BLaER1 (cell line): ENCODE measurements at regions not wholly inside any gene's neighbourhood (a gene's known extent, or its start where the extent isn't known, plus 50 kb on each side); places are given as distances from the start of the nearest gene placed in this dataset.

Experiments used
- H3K27ac ChIP-seq: shearing (Covaris generic); formaldehyde crosslinking; 2 replicates; pipeline ENCODE4 v1.8.1; 2022
- H3K27me3 ChIP-seq: shearing (Covaris generic); formaldehyde crosslinking; 2 replicates; pipeline ENCODE4 v1.8.1; 2022
- H3K36me3 ChIP-seq: shearing (Covaris generic); formaldehyde crosslinking; 2 replicates; pipeline ENCODE4 v1.8.1; 2022
- H3K4me1 ChIP-seq: shearing (Covaris generic); formaldehyde crosslinking; 2 replicates; pipeline ENCODE4 v1.8.1; 2022
- H3K4me2 ChIP-seq: shearing (Covaris generic); formaldehyde crosslinking; 2 replicates; pipeline ENCODE4 v1.8.1; 2022
- H3K4me3 ChIP-seq: shearing (Covaris generic); formaldehyde crosslinking; 2 replicates; pipeline ENCODE4 v1.8.1; 2022
- H3K9ac ChIP-seq: shearing (Covaris generic); formaldehyde crosslinking; 2 replicates; pipeline ENCODE4 v1.8.1; 2022
- H3K9me3 ChIP-seq: shearing (Covaris generic); formaldehyde crosslinking; 2 replicates; pipeline ENCODE4 v1.8.1; 2022
- H4K20me1 ChIP-seq: shearing (Covaris generic); formaldehyde crosslinking; 2 replicates; pipeline ENCODE4 v1.8.1; 2022
- Cebpa-rat ChIP-seq: shearing (Covaris generic); IDR thresholded peaks from 2 replicates; pipeline ENCODE4 v1.8.1; 2022

DNA sequence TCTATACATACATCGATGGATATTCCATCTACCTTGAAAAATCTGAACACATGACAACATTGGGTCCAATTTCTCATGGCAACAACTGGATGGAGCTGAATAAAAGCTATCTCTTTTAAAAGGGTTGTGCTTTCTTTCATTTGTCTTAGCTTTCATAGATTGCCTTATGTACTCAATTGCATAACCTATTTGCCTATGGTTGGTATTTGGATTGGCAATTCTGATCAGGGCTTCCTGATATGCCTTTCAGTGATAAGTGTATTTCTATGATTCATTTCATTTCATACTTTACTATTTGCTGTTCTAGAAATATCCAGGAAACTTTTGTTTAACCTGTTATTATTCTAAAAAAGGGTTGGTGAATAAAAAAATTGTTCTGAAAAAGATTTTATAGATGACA is 509.9 kb downstream of the GRXCR1 start:
- H3K9me3 ChIP-seq = peaks cover 15% of the 10 kb centered on the region
- H4K20me1 ChIP-seq = no peaks in the 10 kb centered on the region
- H3K4me2 ChIP-seq = no peak overlapping the region
- H3K27ac ChIP-seq = no peak overlapping the region
- H3K9ac ChIP-seq = no peak overlapping the region
- H3K27me3 ChIP-seq = no peaks in the 10 kb centered on the region
- TF ChIP-seq Cebpa-rat = no peak
- H3K4me3 ChIP-seq = no peak overlapping the region
- no peaks in the 10 kb centered on the region for H3K4me1 ChIP-seq
- H3K36me3 ChIP-seq = no peaks in the 10 kb centered on the region

DNA sequence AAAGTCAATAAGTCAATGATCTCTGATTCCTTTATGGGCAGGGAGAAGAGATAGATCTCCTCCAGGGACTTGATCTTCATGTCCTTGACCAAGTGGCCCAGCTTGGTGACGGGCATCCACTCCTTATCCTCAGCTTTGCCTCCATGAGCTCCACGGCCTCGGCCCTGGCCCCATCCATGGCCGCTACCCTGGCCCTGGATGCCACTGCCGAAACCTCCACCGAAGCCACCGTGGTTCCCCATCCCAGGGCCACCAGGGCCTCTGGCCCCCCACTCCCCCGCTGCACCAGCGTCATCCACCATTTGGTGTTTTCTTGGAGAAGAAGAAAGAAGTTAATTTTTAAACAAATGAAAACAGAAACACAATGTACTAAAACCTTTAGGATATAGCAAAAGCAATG is 518.1 kb downstream of the GRXCR1 start:
- no peak overlapping the region for H3K4me3 ChIP-seq
- no peak for TF ChIP-seq Cebpa-rat
- no peak overlapping the region for H3K27ac ChIP-seq
- H3K4me1 ChIP-seq = no peaks in the 10 kb centered on the region
- no peaks in the 10 kb centered on the region for H3K27me3 ChIP-seq
- H3K9me3 ChIP-seq = peaks cover 15% of the 10 kb centered on the region
- H3K4me2 ChIP-seq = no peak overlapping the region
- no peaks in the 10 kb centered on the region for H4K20me1 ChIP-seq
- H3K9ac ChIP-seq = no peak overlapping the region
- H3K36me3 ChIP-seq = no peaks in the 10 kb centered on the region

DNA sequence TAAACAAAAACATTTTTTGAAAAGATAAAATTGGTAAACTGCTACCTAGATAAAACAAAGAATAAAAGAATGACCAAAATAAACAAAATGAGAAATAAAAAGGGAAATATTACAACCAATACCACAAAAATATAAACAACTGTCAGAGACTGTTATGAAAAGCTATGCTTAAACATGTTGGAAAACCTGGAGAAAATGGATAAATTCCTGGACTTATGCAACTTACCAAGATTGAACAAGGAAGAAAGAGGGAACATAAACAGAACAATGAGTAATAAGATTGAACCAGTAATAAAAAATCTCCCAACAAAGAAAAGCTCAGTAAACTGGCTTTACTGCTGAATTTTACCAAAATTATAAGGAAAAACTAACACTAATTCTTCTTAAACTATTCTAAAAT is 518.7 kb downstream of the GRXCR1 start:
- peaks cover 12% of the 10 kb centered on the region for H3K9me3 ChIP-seq
- no peaks in the 10 kb centered on the region for H4K20me1 ChIP-seq
- H3K27me3 ChIP-seq = no peaks in the 10 kb centered on the region
- no peak overlapping the region for H3K9ac ChIP-seq
- no peak for TF ChIP-seq Cebpa-rat
- no peak overlapping the region for H3K4me2 ChIP-seq
- no peak overlapping the region for H3K27ac ChIP-seq
- no peaks in the 10 kb centered on the region for H3K4me1 ChIP-seq
- H3K4me3 ChIP-seq = no peak overlapping the region
- no peaks in the 10 kb centered on the region for H3K36me3 ChIP-seq

DNA sequence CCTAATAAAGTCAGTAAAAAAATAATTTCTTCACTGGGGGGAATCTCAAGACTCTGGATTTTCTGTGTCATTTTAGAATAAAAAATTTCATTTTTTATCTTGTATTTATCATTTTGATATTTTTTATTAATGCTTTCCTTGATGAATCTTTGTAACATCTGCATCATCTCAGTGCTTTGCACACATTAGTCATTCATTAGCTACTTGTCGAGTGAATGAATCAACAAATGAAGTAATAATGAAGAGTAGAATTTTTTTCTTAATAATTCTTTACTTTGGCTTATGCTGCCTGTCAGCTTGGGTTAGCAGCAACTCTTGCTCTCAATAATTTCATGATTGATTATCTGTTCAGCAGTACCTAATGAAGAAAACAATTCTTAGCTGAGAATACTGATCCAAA is 530.8 kb downstream of the GRXCR1 start:
- no peak overlapping the region for H3K9ac ChIP-seq
- no peak overlapping the region for H3K27ac ChIP-seq
- no peaks in the 10 kb centered on the region for H3K36me3 ChIP-seq
- no peaks in the 10 kb centered on the region for H3K27me3 ChIP-seq
- no peaks in the 10 kb centered on the region; the same call in 1 of the 2 replicates for H3K9me3 ChIP-seq
- no peaks in the 10 kb centered on the region for H3K4me1 ChIP-seq
- no peaks in the 10 kb centered on the region for H4K20me1 ChIP-seq
- H3K4me2 ChIP-seq = no peak overlapping the region
- H3K4me3 ChIP-seq = no peak overlapping the region
- no peak for TF ChIP-seq Cebpa-rat

DNA sequence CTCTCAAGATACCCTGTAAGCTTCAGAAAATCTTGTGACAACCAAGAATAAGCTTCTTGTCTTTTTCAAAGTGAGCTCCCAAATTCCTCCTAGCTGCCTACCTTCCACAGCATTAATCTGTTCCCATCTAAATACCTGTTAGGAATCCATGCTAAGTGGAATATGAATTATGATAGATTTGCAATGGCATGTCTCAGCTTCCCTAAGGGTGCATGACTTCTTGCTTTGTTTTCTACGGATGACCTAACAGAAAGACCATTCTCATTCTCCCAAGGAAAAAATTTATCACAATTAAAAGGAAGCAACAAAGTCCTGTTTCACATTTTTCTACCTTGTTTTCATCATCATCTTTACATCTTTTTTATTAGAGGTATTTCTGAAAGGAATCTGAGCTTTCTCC is 532.7 kb downstream of the GRXCR1 start:
- Histone ChIP-seq H3K36me3 (no peaks in the 10 kb centered on the region), H3K4me2 (no peak overlapping the region), H3K27ac (no peak overlapping the region), H3K27me3 (no peaks in the 10 kb centered on the region), H3K4me3 (no peak overlapping the region), H4K20me1 (no peaks in the 10 kb centered on the region), H3K9me3 (no peaks in the 10 kb centered on the region), H3K4me1 (no peaks in the 10 kb centered on the region), H3K9ac (no peak overlapping the region)
- TF ChIP-seq Cebpa-rat = no peak

DNA sequence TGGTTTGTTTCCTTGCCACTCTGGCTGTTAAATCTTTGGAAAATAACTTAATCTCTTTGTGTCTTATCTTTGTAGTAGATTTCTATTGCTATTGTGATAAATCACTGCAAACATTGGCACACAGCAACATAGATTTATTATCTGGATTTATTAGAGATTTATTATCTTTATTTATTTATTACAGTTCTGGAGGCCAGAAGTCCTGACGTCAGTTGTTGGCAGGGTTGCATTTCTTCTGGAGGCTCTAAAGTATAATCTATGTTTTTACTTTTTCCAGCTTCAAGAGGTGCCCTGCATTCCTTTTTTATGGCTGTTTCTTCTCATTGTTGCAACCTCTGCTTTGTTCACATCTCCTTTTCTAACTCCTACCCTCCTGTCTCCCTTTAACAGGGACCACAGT is 542.8 kb downstream of the GRXCR1 start:
- Histone ChIP-seq H4K20me1 (no peaks in the 10 kb centered on the region), H3K27ac (no peak overlapping the region), H3K4me3 (no peak overlapping the region), H3K36me3 (no peaks in the 10 kb centered on the region), H3K4me1 (no peaks in the 10 kb centered on the region), H3K27me3 (no peaks in the 10 kb centered on the region), H3K4me2 (no peak overlapping the region), H3K9ac (no peak overlapping the region), H3K9me3 (peaks cover 9% of the 10 kb centered on the region; the same call in 1 of the 2 replicates)
- TF ChIP-seq Cebpa-rat = no peak

DNA sequence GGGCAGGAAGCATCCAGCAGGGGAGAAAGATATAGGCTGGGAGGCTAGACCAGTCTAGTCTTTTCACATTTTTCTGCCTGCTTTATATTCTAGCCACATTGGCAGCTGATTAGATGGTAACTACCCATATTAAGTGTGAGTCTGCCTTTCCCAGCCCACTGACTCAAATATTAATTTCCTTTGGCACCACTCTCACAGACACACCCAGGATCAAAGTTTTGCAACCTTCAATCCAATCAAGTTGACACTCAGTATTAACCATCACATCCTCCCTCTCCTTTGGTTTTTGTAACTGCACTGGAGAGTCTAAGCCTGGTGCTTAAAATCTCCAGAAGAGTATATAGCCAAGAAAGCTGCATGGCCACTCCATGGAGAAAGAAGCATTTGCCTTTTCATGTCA is 560.4 kb downstream of the GRXCR1 start:
- Histone ChIP-seq H3K4me3 (no peak overlapping the region), H3K27ac (no peak overlapping the region), H4K20me1 (no peaks in the 10 kb centered on the region), H3K4me1 (no peaks in the 10 kb centered on the region), H3K36me3 (no peaks in the 10 kb centered on the region), H3K9me3 (no peaks in the 10 kb centered on the region), H3K4me2 (no peak overlapping the region), H3K27me3 (no peaks in the 10 kb centered on the region), H3K9ac (no peak overlapping the region)
- no peak for TF ChIP-seq Cebpa-rat

DNA sequence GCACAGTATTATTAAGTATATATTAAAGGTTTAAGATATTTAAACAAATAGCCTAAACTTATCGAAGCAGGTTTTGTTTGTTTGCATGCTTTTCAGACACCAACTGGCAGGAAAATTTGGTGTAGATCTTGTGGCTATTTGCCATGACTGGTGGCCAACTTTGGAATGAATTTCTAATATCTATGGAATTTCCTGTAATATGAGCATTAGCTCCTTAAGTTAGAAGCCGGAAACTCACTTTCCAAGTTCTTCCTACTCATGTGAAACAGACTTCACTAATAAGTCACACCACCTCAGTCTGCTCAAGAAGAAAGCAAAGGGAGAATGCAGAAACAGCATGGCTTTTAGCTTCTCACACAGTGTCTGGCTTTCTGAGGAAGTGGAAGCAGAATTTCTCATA is 563.9 kb downstream of the GRXCR1 start:
- no peaks in the 10 kb centered on the region for H3K27me3 ChIP-seq
- no peaks in the 10 kb centered on the region for H3K4me1 ChIP-seq
- H3K27ac ChIP-seq = no peak overlapping the region
- TF ChIP-seq Cebpa-rat = no peak
- no peaks in the 10 kb centered on the region for H3K9me3 ChIP-seq
- no peak overlapping the region for H3K9ac ChIP-seq
- H3K4me2 ChIP-seq = no peak overlapping the region
- H3K4me3 ChIP-seq = no peak overlapping the region
- H3K36me3 ChIP-seq = no peaks in the 10 kb centered on the region
- H4K20me1 ChIP-seq = no peaks in the 10 kb centered on the region

DNA sequence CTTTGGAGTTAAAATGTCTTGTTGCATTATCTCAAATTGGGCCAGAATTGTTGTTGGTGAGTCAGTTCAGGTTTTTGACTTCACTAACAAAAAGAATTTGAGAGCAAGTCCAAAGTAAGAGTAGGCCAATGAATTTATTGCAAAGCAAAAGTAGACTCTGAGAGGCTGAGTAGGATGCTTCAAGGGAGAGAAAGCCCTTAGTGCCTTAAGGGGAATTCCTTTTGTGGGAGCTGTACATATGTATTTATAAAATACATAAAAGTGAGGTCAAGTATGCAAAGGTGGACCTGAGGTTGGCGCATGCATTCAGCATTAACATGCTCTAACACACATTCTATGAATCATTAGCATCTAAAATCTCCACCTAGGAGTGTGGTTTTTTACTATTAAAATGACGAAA is 565.4 kb downstream of the GRXCR1 start:
- Histone ChIP-seq H3K4me1 (no peaks in the 10 kb centered on the region), H3K27me3 (no peaks in the 10 kb centered on the region), H3K27ac (no peak overlapping the region), H3K36me3 (no peaks in the 10 kb centered on the region), H3K4me3 (no peak overlapping the region), H3K9me3 (no peaks in the 10 kb centered on the region), H3K9ac (no peak overlapping the region), H4K20me1 (no peaks in the 10 kb centered on the region), H3K4me2 (no peak overlapping the region)
- TF ChIP-seq Cebpa-rat = no peak

DNA sequence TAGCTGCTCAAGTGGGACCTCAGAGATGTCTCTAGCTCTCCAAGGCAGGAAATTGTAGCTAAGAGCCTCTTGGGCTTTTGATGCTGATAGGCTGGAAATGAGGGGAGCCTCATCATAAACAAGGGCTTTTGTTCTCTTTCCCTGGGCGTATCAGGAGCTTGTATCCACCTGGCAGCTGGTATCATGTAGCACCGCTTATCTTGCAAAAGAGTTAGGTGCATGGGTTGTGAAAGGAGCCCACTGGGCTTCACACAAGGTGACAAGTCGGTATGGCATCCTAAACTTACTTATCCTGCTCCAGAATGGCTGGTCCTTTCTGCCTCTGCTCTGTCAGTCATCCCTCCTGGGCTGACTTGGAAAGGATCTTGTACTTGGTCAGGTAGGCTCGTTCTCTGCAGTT is 565.8 kb downstream of the GRXCR1 start:
- Histone ChIP-seq H3K27me3 (no peaks in the 10 kb centered on the region), H3K36me3 (no peaks in the 10 kb centered on the region), H4K20me1 (no peaks in the 10 kb centered on the region), H3K9ac (no peak overlapping the region), H3K4me1 (no peaks in the 10 kb centered on the region), H3K27ac (no peak overlapping the region), H3K4me2 (no peak overlapping the region), H3K9me3 (no peaks in the 10 kb centered on the region), H3K4me3 (no peak overlapping the region)
- TF ChIP-seq Cebpa-rat = no peak

DNA sequence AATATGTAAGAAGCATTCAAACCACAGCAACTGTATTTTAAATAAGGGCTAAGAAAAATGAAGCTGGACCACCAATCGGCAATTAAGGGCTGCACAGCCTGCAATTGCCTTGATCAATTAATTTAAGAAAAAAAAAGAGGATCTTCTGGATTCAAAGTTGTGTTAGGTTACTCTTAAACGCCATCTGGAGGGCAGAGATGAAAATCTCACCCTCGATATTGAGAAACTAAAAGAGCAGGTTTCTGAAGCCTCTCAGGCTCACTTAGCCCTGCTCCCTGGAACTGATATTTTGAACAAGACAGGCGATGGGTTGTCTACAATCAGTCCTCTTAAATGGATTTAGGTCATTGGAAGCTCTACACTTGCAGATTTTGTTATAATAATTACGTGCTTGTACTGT is 579.4 kb downstream of the GRXCR1 start:
- Histone ChIP-seq H3K4me2 (no peak overlapping the region), H3K27ac (no peak overlapping the region), H3K4me1 (no peaks in the 10 kb centered on the region), H3K36me3 (no peaks in the 10 kb centered on the region), H3K9ac (no peak overlapping the region), H3K9me3 (peaks cover 23% of the 10 kb centered on the region), H4K20me1 (no peaks in the 10 kb centered on the region), H3K27me3 (no peaks in the 10 kb centered on the region), H3K4me3 (no peak overlapping the region)
- TF ChIP-seq Cebpa-rat = no peak
